Naive B cell (primary cell): ENCODE measurements at regions not wholly inside any gene's neighbourhood (a gene's known extent, or its start where the extent isn't known, plus 50 kb on each side); places are given as distances from the start of the nearest gene placed in this dataset.

ENCODE experiments used
- ATAC-seq, 2 donors: fragments of 150-1000 bp; cut with Tn5 transposase; 2 replicates each; pipeline ENCODE4 v1.10.0; 2021; ENCODE audit warnings: low read depth in 2 of 2, mild to moderate bottlenecking in 2 of 2, moderate library complexity in 2 of 2
- DNase-seq: peaks from one replicate; pipeline ENCODE4 v3.0.0; 2022
- H3K27ac Mint-ChIP-seq, 6 donors: one replicate each; pipeline ENCODE4 v1.8.0; 2020 to 2022; ENCODE audit warnings: mild to moderate bottlenecking in 6 of 6, mixed read lengths in 6 of 6, moderate library complexity in 5 of 6, inconsistent platforms in 2 of 6
- H3K27me3 Mint-ChIP-seq, 3 donors: one replicate each; pipeline ENCODE4 v1.8.0; 2021 to 2022; ENCODE audit warnings: mixed read lengths in 3 of 3, mild to moderate bottlenecking in 1 of 3
- H3K36me3 Mint-ChIP-seq, 2 donors: one replicate each; pipeline ENCODE4 v1.8.0; 2020 to 2022; ENCODE audit warnings: mixed read lengths in 2 of 2, inconsistent platforms in 1 of 2, mild to moderate bottlenecking in 1 of 2
- H3K4me1 Mint-ChIP-seq, 3 donors: one replicate each; pipeline ENCODE4 v1.8.0; 2020 to 2022; ENCODE audit warnings: mixed read lengths in 3 of 3, inconsistent platforms in 1 of 3, mild to moderate bottlenecking in 1 of 3, moderate library complexity in 1 of 3
- H3K4me3 Mint-ChIP-seq, 8 donors: one replicate each; pipeline ENCODE4 v1.8.0; 2020 to 2022; ENCODE audit warnings: mild to moderate bottlenecking in 8 of 8, mixed read lengths in 8 of 8, moderate library complexity in 8 of 8, inconsistent platforms in 2 of 8
- H3K9me3 Mint-ChIP-seq, 7 donors: one replicate each; pipeline ENCODE4 v1.8.0; 2020 to 2022; ENCODE audit warnings: mixed read lengths in 7 of 7, mild to moderate bottlenecking in 5 of 7, inconsistent platforms in 2 of 7, moderate library complexity in 1 of 7

GRCh38 chr9:107647141-107647540, 157.6 kb upstream of the KLF4 start:
- H3K4me3 Mint-ChIP-seq: no peak overlapping the region

GRCh38 chr9:107645464-107645833, 155.9 kb upstream of the KLF4 start:
- peaks cover 3 to 6% (median 4%) of the 10 kb centered on the region in 3 donors for H3K4me1 Mint-ChIP-seq
- peaks cover 8 to 57% (median 18%) of the 10 kb centered on the region in 3 donors for H3K27me3 Mint-ChIP-seq
- H3K36me3 Mint-ChIP-seq: no peaks in the 10 kb centered on the region
- no peak overlapping the region for H3K4me3 Mint-ChIP-seq
- DNase-seq (no peak), ATAC-seq (no peak)
- peak overlapping the region in 1 of 6 donors; percentile 72 for H3K27ac Mint-ChIP-seq
- peaks cover 0 to 2% (median 0%) of the 10 kb centered on the region in 7 donors for H3K9me3 Mint-ChIP-seq

More at GRCh38 chr9:107647141-107647540, 157.6 kb upstream of the KLF4 start:
- no peak for ATAC-seq
- Mint-ChIP-seq H3K9me3 (peaks cover 0 to 2% (median 0%) of the 10 kb centered on the region in 7 donors), H3K4me1 (peaks cover 0 to 6% (median 4%) of the 10 kb centered on the region in 3 donors), H3K27ac (peak overlapping the region in 1 of 6 donors; percentile 43), H3K27me3 (peaks cover 8 to 41% (median 14%) of the 10 kb centered on the region in 3 donors), H3K36me3 (no peaks in the 10 kb centered on the region)
- no peak for DNase-seq

- DNase-seq: no peak
- peaks cover 8 to 57% (median 23%) of the 10 kb centered on the region in 3 donors for H3K27me3 Mint-ChIP-seq
- H3K27ac Mint-ChIP-seq: peak overlapping the region in 1 of 6 donors; percentile 72
- H3K9me3 Mint-ChIP-seq: peaks cover 0 to under 1% (median 0%) of the 10 kb centered on the region in 7 donors
- no peak for ATAC-seq
- H3K4me3 Mint-ChIP-seq: no peak overlapping the region
- peaks cover 4 to 8% (median 4%) of the 10 kb centered on the region in 3 donors for H3K4me1 Mint-ChIP-seq
- H3K36me3 Mint-ChIP-seq: no peaks in the 10 kb centered on the region
Measured at GRCh38 chr9:107644733-107645463, 155.3 kb upstream of the KLF4 start.

- Mint-ChIP-seq H3K9me3 (no peaks in the 10 kb centered on the region), H3K27ac (peak overlapping the region in 2 of 6 donors; percentile 81 to 86), H3K36me3 (no peaks in the 10 kb centered on the region), H3K4me1 (peaks cover 33 to 41% (median 36%) of the 10 kb centered on the region in 3 donors), H3K27me3 (peaks cover 4 to 34% (median 16%) of the 10 kb centered on the region in 3 donors), H3K4me3 (peak overlapping the region in 7 of 8 donors; percentile 18 to 96 (median 80))
- DNase-seq: no peak
- no peak for ATAC-seq
Measured at GRCh38 chr9:107639426-107639825, 149.9 kb upstream of the KLF4 start.

- Mint-ChIP-seq H3K9me3 (no peaks in the 10 kb centered on the region), H3K27me3 (peaks cover 4 to 28% (median 11%) of the 10 kb centered on the region in 3 donors), H3K4me1 (peaks cover 33 to 41% (median 36%) of the 10 kb centered on the region in 3 donors), H3K36me3 (no peaks in the 10 kb centered on the region), H3K4me3 (peak overlapping the region; percentile 80 to 96 (median 92)), H3K27ac (peak overlapping the region in 5 of 6 donors; percentile 25 to 93 (median 86))
- DNase-seq: no peak
- ATAC-seq: peak in 1 of 2 donors; percentile 30
Measured at GRCh38 chr9:107638521-107639310, 149.1 kb upstream of the KLF4 start.

- peak overlapping the region; percentile 80 to 96 (median 92) for H3K4me3 Mint-ChIP-seq
- peaks cover 3 to 24% (median 11%) of the 10 kb centered on the region in 3 donors for H3K27me3 Mint-ChIP-seq
- peak; percentile 66 to 70 for ATAC-seq
- no peaks in the 10 kb centered on the region for H3K9me3 Mint-ChIP-seq
- H3K36me3 Mint-ChIP-seq: no peaks in the 10 kb centered on the region
- peak overlapping the region; percentile 25 to 93 (median 87) for H3K27ac Mint-ChIP-seq
- DNase-seq: peak; percentile 35
- peaks cover 33 to 41% (median 36%) of the 10 kb centered on the region in 3 donors for H3K4me1 Mint-ChIP-seq
Measured at GRCh38 chr9:107637421-107638420, 148.2 kb upstream of the KLF4 start.

- ATAC-seq (no peak), DNase-seq (no peak)
- Mint-ChIP-seq H3K9me3 (no peaks in the 10 kb centered on the region), H3K4me3 (peak overlapping the region; percentile 80 to 94 (median 88)), H3K4me1 (peaks cover 33 to 41% (median 36%) of the 10 kb centered on the region in 3 donors), H3K27ac (peak overlapping the region in 5 of 6 donors; percentile 71 to 86 (median 76)), H3K27me3 (peaks cover 0 to 22% (median 11%) of the 10 kb centered on the region in 3 donors), H3K36me3 (no peaks in the 10 kb centered on the region)
Measured at GRCh38 chr9:107636571-107637381, 147.2 kb upstream of the KLF4 start.

- Mint-ChIP-seq H3K27me3 (peaks cover 0 to 12% (median 11%) of the 10 kb centered on the region in 3 donors), H3K27ac (peak overlapping the region in 3 of 6 donors; percentile 48 to 77 (median 66)), H3K9me3 (no peaks in the 10 kb centered on the region), H3K4me1 (peaks cover 33 to 41% (median 36%) of the 10 kb centered on the region in 3 donors), H3K36me3 (no peaks in the 10 kb centered on the region), H3K4me3 (peak overlapping the region in 6 of 8 donors; percentile 2 to 89 (median 50))
- peak; percentile 13 for DNase-seq
- ATAC-seq: peak; percentile 29 to 47
Measured at GRCh38 chr9:107635803-107636174, 146.2 kb upstream of the KLF4 start.

GRCh38 chr9:107635101-107635802, 145.7 kb upstream of the KLF4 start:
- no peak for ATAC-seq
- no peak for DNase-seq
- H3K4me3 Mint-ChIP-seq: peak overlapping the region in 4 of 8 donors; percentile 46 to 80 (median 62)
- peaks cover 0 to 7% (median 6%) of the 10 kb centered on the region in 3 donors for H3K27me3 Mint-ChIP-seq
- H3K27ac Mint-ChIP-seq: peak overlapping the region in 2 of 6 donors; percentile 48 to 66
- no peaks in the 10 kb centered on the region for H3K36me3 Mint-ChIP-seq
- H3K9me3 Mint-ChIP-seq: no peaks in the 10 kb centered on the region
- H3K4me1 Mint-ChIP-seq: peaks cover 29 to 41% (median 36%) of the 10 kb centered on the region in 3 donors

- Mint-ChIP-seq H3K36me3 (no peaks in the 10 kb centered on the region), H3K4me1 (peaks cover 19 to 26% (median 24%) of the 10 kb centered on the region in 3 donors), H3K9me3 (no peaks in the 10 kb centered on the region), H3K27me3 (peaks cover 4 to 12% (median 10%) of the 10 kb centered on the region in 3 donors), H3K27ac (peak overlapping the region in 1 of 6 donors; percentile 28), H3K4me3 (no peak overlapping the region)
- no peak for ATAC-seq
- DNase-seq: no peak
Measured at GRCh38 chr9:107633406-107633805, 143.8 kb upstream of the KLF4 start.

GRCh38 chr9:107632661-107633060, 143.1 kb upstream of the KLF4 start:
- no peak for ATAC-seq
- no peak overlapping the region for H3K27ac Mint-ChIP-seq
- no peak overlapping the region for H3K4me3 Mint-ChIP-seq
- H3K36me3 Mint-ChIP-seq: no peaks in the 10 kb centered on the region
- H3K27me3 Mint-ChIP-seq: peaks cover 4 to 16% (median 12%) of the 10 kb centered on the region in 3 donors
- H3K9me3 Mint-ChIP-seq: no peaks in the 10 kb centered on the region
- no peak for DNase-seq
- peaks cover 15 to 21% (median 20%) of the 10 kb centered on the region in 3 donors for H3K4me1 Mint-ChIP-seq
